Natural killer cell (primary cell): ENCODE measurements at regions not wholly inside any gene's neighbourhood (a gene's known extent, or its start where the extent isn't known, plus 50 kb on each side); places are given as distances from the start of the nearest gene placed in this dataset.

Experiments used
- ATAC-seq, 3 donors: fragments of 150-1000 bp in 2 of 3; fragments of 200-7000 bp in 1 of 3; cut with Tn5 transposase; 1 replicate in 1 of 3; 2 replicates in 2 of 3; pipeline ENCODE4 v1.10.0; 2021; ENCODE audit warnings: mild to moderate bottlenecking in 2 of 3, moderate library complexity in 2 of 3
- DNase-seq, 2 donors: peaks; one replicate each; pipeline versions ENCODE4 v3.0.0 to v3.0.0-alpha.2; 2013 to 2021; ENCODE audit warnings: mixed read lengths in 1 of 2
- H3K27ac ChIP-seq: one replicate; pipeline ENCODE4 v1.5.1; 2013; ENCODE audit warnings: mild to moderate bottlenecking, low read length
- H3K27me3 ChIP-seq: one replicate; pipeline ENCODE4 v1.6.1; 2013; ENCODE audit warnings: low read length; ENCODE audit not compliant: control insufficient read depth, insufficient read depth
- H3K36me3 ChIP-seq: one replicate; pipeline ENCODE4 v1.6.1; 2013; ENCODE audit warnings: low read length; ENCODE audit not compliant: control insufficient read depth, insufficient read depth
- H3K4me1 ChIP-seq: one replicate; pipeline ENCODE4 v1.6.1; 2013; ENCODE audit warnings: low read length; ENCODE audit not compliant: control insufficient read depth, insufficient read depth
- H3K4me3 ChIP-seq: one replicate; pipeline ENCODE4 v1.5.1; 2013; ENCODE audit warnings: low read length
- H3K9me3 ChIP-seq: one replicate; pipeline ENCODE4 v1.6.1; 2013; ENCODE audit warnings: low read length; ENCODE audit not compliant: control insufficient read depth, insufficient read depth
- H3K27ac Mint-ChIP-seq, 2 donors: one replicate each; pipeline ENCODE4 v1.8.0; 2022; ENCODE audit warnings: mild to moderate bottlenecking in 2 of 2, mixed read lengths in 2 of 2, moderate library complexity in 1 of 2
- H3K27me3 Mint-ChIP-seq, 2 donors: one replicate each; pipeline ENCODE4 v1.8.0; 2022; ENCODE audit warnings: low read depth in 2 of 2, mixed read lengths in 2 of 2
- H3K36me3 Mint-ChIP-seq: one replicate; pipeline ENCODE4 v1.8.0; 2022; ENCODE audit warnings: mixed read lengths
- H3K4me1 Mint-ChIP-seq, 2 donors: one replicate each; pipeline ENCODE4 v1.8.0; 2022; ENCODE audit warnings: mixed read lengths in 2 of 2
- H3K4me3 Mint-ChIP-seq: one replicate; pipeline ENCODE4 v1.8.0; 2022; ENCODE audit warnings: mild to moderate bottlenecking, moderate library complexity, mixed read lengths
- H3K9me3 Mint-ChIP-seq, 2 donors: one replicate each; pipeline ENCODE4 v1.8.0; 2022; ENCODE audit warnings: mixed read lengths in 2 of 2
- CTCF ChIP-seq: fragments of 200-600 bp; IDR thresholded peaks from one replicate; pipeline ENCODE4 v1.8.0; 2022; ENCODE audit warnings: antibody characterized with exemption
- WGBS: methylation state at CpG from one replicate; pipeline ENCODE4 v1.1.7; 2013; ENCODE audit warnings: missing lambda C conversion rate; ENCODE audit not compliant: insufficient coverage; 5-methylcytosine and 5-hydroxymethylcytosine counted together
- intact Hi-C: fragments of 100-400 bp; cut with micrococcal nuclease; formaldehyde crosslinking; loops from one replicate; pipeline ENCODE4 v1.14.2; 2022

GRCh38 chr3:25035526-25035925 is 392.5 kb upstream of the RARB start:
- Mint-ChIP-seq H3K9me3 (no peaks in the 10 kb centered on the region), H3K27ac (no peak overlapping the region), H3K27me3 (peaks cover 0 to 4% of the 10 kb centered on the region in 2 donors), H3K4me1 (no peaks in the 10 kb centered on the region), H3K4me3 (no peak overlapping the region), H3K36me3 (no peaks in the 10 kb centered on the region)
- Histone ChIP-seq H3K36me3 (no peaks in the 10 kb centered on the region), H3K27me3 (no peaks in the 10 kb centered on the region), H3K27ac (no peak overlapping the region), H3K9me3 (no peaks in the 10 kb centered on the region), H3K4me1 (no peaks in the 10 kb centered on the region), H3K4me3 (no peak overlapping the region)
- intact Hi-C loops, result no loop called here
- ATAC-seq (no peak), DNase-seq (no peak)
- no peak for TF ChIP-seq CTCF
- WGBS, result 100% methylated on average over 1 of the region's 1 CpG

GRCh38 chr3:25036633-25037032 is 391.4 kb upstream of the RARB start:
- no peak overlapping the region for H3K4me3 ChIP-seq
- H3K36me3 ChIP-seq, result no peaks in the 10 kb centered on the region
- H3K4me1 ChIP-seq, result no peaks in the 10 kb centered on the region
- Mint-ChIP-seq H3K36me3 (no peaks in the 10 kb centered on the region), H3K4me1 (no peaks in the 10 kb centered on the region), H3K27me3 (peaks cover 0 to 4% of the 10 kb centered on the region in 2 donors), H3K9me3 (no peaks in the 10 kb centered on the region), H3K27ac (no peak overlapping the region), H3K4me3 (no peak overlapping the region)
- ATAC-seq (no peak), DNase-seq (no peak)
- H3K27ac ChIP-seq, result no peak overlapping the region
- H3K9me3 ChIP-seq, result no peaks in the 10 kb centered on the region
- TF ChIP-seq CTCF, result no peak
- WGBS, result 92% methylated on average over 2 of the region's 2 CpGs
- H3K27me3 ChIP-seq, result no peaks in the 10 kb centered on the region
- intact Hi-C loops, result no loop called here

GRCh38 chr3:25037049-25037547 is 391.0 kb upstream of the RARB start:
- no peak overlapping the region for H3K4me3 ChIP-seq
- H3K9me3 Mint-ChIP-seq, result no peaks in the 10 kb centered on the region
- H3K36me3 ChIP-seq, result no peaks in the 10 kb centered on the region
- no peak for TF ChIP-seq CTCF
- DNase-seq (no peak), ATAC-seq (no peak)
- H3K27me3 Mint-ChIP-seq, result peaks cover 0 to 4% of the 10 kb centered on the region in 2 donors
- H3K4me3 Mint-ChIP-seq, result no peak overlapping the region
- intact Hi-C loops, result no loop called here
- H3K27me3 ChIP-seq, result no peaks in the 10 kb centered on the region
- H3K4me1 Mint-ChIP-seq, result no peaks in the 10 kb centered on the region
- no peak overlapping the region for H3K27ac ChIP-seq
- H3K4me1 ChIP-seq, result no peaks in the 10 kb centered on the region
- WGBS, result 80% methylated on average over 6 of the region's 6 CpGs
- H3K36me3 Mint-ChIP-seq, result no peaks in the 10 kb centered on the region
- no peak overlapping the region for H3K27ac Mint-ChIP-seq
- H3K9me3 ChIP-seq, result no peaks in the 10 kb centered on the region

- Histone ChIP-seq H3K4me1 (no peaks in the 10 kb centered on the region), H3K27me3 (no peaks in the 10 kb centered on the region), H3K9me3 (no peaks in the 10 kb centered on the region), H3K27ac (no peak overlapping the region), H3K4me3 (no peak overlapping the region), H3K36me3 (no peaks in the 10 kb centered on the region)
- no peaks in the 10 kb centered on the region for H3K9me3 Mint-ChIP-seq
- peaks cover 0 to 4% of the 10 kb centered on the region in 2 donors for H3K27me3 Mint-ChIP-seq
- ATAC-seq (no peak), DNase-seq (no peak)
- no peak overlapping the region for H3K4me3 Mint-ChIP-seq
- no peaks in the 10 kb centered on the region for H3K36me3 Mint-ChIP-seq
- intact Hi-C loops, result no loop called here
- no peak overlapping the region for H3K27ac Mint-ChIP-seq
- no peak for TF ChIP-seq CTCF
- no peaks in the 10 kb centered on the region for H3K4me1 Mint-ChIP-seq
Measured at GRCh38 chr3:25038271-25038670, 389.8 kb upstream of the RARB start.
